PFSK-1 (cell line): ENCODE measurements at regions not wholly inside any gene's neighbourhood (a gene's known extent, or its start where the extent isn't known, plus 50 kb on each side); places are given as distances from the start of the nearest gene placed in this dataset.

Experiments used
- FOXP2 ChIP-seq: optimal IDR thresholded peaks from 2 replicates; pipeline ENCODE3; 2011; ENCODE audit warnings: borderline replicate concordance, control low read depth, inconsistent platforms; ENCODE audit not compliant: insufficient read depth; ENCODE audit errors: extremely low read length, extremely low read depth
- POLR2AphosphoS5 ChIP-seq: IDR thresholded peaks from 2 replicates; pipeline ENCODE4 v1.6.1; 2012; ENCODE audit warnings: low read depth, mild to moderate bottlenecking, control low read depth, low read length, moderate library complexity
- REST ChIP-seq, 2 experiments: IDR thresholded peaks; 2 replicates each; pipeline versions ENCODE4 v1.6.1 to v1.8.0; 2011 to 2012; ENCODE audit warnings: low read depth in 2 of 2, low read length in 2 of 2, control low read depth in 1 of 2, inconsistent platforms in 1 of 2, mild to moderate bottlenecking in 1 of 2, moderate library complexity in 1 of 2; ENCODE audit not compliant: insufficient read depth in 1 of 2
- SIN3A ChIP-seq: IDR thresholded peaks from 2 replicates; pipeline ENCODE4 v1.6.1; 2012; ENCODE audit warnings: mild to moderate bottlenecking, low read length, moderate library complexity, borderline replicate concordance; ENCODE audit not compliant: insufficient read depth
- TAF1 ChIP-seq: IDR thresholded peaks from 2 replicates; pipeline ENCODE4 v1.6.1; 2012; ENCODE audit warnings: low read length, control low read depth, borderline replicate concordance; ENCODE audit not compliant: insufficient read depth

- no peak for TF ChIP-seq TAF1
- TF ChIP-seq SIN3A = no peak
- no peak for TF ChIP-seq REST (IDR thresholded peaks at IDR 0.05; ENCODE audit: insufficient read depth in 1 of 2, low read depth in 2 of 2, low read length in 2 of 2)
- no peak for TF ChIP-seq FOXP2
- TF ChIP-seq POLR2AphosphoS5 = no peak
Measured at GRCh38 chr11:29063630-29064361, 953.0 kb downstream of the KCNA4 start.

GRCh38 chr11:29061452-29061851 lies 953.3 kb downstream of the METTL15 start:
- TF ChIP-seq SIN3A (no peak), POLR2AphosphoS5 (no peak), FOXP2 (no peak), REST (IDR thresholded peaks at IDR 0.05; ENCODE audit: insufficient read depth in 1 of 2, low read depth in 2 of 2, low read length in 2 of 2) (no peak), TAF1 (no peak)

- TF ChIP-seq TAF1 = no peak
- no peak for TF ChIP-seq FOXP2
- TF ChIP-seq SIN3A = no peak
- no peak for TF ChIP-seq POLR2AphosphoS5
- TF ChIP-seq REST (IDR thresholded peaks at IDR 0.05; ENCODE audit: insufficient read depth in 1 of 2, low read depth in 2 of 2, low read length in 2 of 2) = no peak
Measured at GRCh38 chr11:29051935-29052334, 943.7 kb downstream of the METTL15 start.

- no peak for TF ChIP-seq POLR2AphosphoS5
- no peak for TF ChIP-seq SIN3A
- TF ChIP-seq REST (IDR thresholded peaks at IDR 0.05; ENCODE audit: insufficient read depth in 1 of 2, low read depth in 2 of 2, low read length in 2 of 2) = no peak
- no peak for TF ChIP-seq TAF1
- TF ChIP-seq FOXP2 = no peak
Measured at GRCh38 chr11:29040489-29040888, 932.3 kb downstream of the METTL15 start.
